H9 (cell line): ENCODE measurements at regions not wholly inside any gene's neighbourhood (a gene's known extent, or its start where the extent isn't known, plus 50 kb on each side); places are given as distances from the start of the nearest gene placed in this dataset.

Experiments used
- DNase-seq: peaks from one replicate; pipeline ENCODE4 v3.0.0-alpha.2; 2017
- H2AFZ ChIP-seq: one replicate; pipeline ENCODE4 v1.6.1; 2013; ENCODE audit warnings: mild to moderate bottlenecking, low read length, control low read depth, moderate library complexity
- H2AK5ac ChIP-seq: 2 replicates; pipeline ENCODE4 v1.6.1; 2013; ENCODE audit warnings: low read length, control low read depth, mixed read lengths; ENCODE audit not compliant: insufficient read length
- H2BK120ac ChIP-seq: one replicate; pipeline ENCODE4 v1.6.1; 2013; ENCODE audit warnings: low read depth, mild to moderate bottlenecking, low read length, control low read depth, inconsistent platforms; ENCODE audit not compliant: poor library complexity, severe bottlenecking
- H2BK12ac ChIP-seq: 2 replicates; pipeline ENCODE4 v1.6.1; 2013; ENCODE audit warnings: low read length, control low read depth, mixed read lengths, low read depth; ENCODE audit not compliant: insufficient read length
- H2BK15ac ChIP-seq: 2 replicates; pipeline ENCODE4 v1.6.1; 2013; ENCODE audit warnings: low read depth, low read length, control low read depth
- H2BK20ac ChIP-seq: one replicate; pipeline ENCODE4 v1.6.1; 2013; ENCODE audit warnings: low read depth, mild to moderate bottlenecking, low read length, control low read depth, inconsistent platforms; ENCODE audit not compliant: poor library complexity, severe bottlenecking
- H2BK5ac ChIP-seq: 2 replicates; pipeline ENCODE4 v1.6.1; 2013; ENCODE audit warnings: low read length, control low read depth, mixed read lengths; ENCODE audit not compliant: insufficient read length
- H3K14ac ChIP-seq: 2 replicates; pipeline ENCODE4 v1.6.1; 2013; ENCODE audit warnings: low read length, control low read depth; ENCODE audit not compliant: insufficient read depth
- H3K18ac ChIP-seq: 2 replicates; pipeline ENCODE4 v1.6.1; 2013; ENCODE audit warnings: low read depth, mild to moderate bottlenecking, mixed read lengths, low read length, control low read depth; ENCODE audit not compliant: insufficient read length
- H3K23ac ChIP-seq: 2 replicates; pipeline ENCODE4 v1.6.1; 2013; ENCODE audit warnings: low read length, control low read depth, mixed read lengths, low read depth; ENCODE audit not compliant: insufficient read length
- H3K23me2 ChIP-seq: 2 replicates; pipeline ENCODE4 v1.6.1; 2013; ENCODE audit warnings: low read depth, mild to moderate bottlenecking, mixed read lengths, low read length, control low read depth; ENCODE audit not compliant: insufficient read length, poor library complexity, severe bottlenecking
- H3K27ac ChIP-seq: 2 replicates; pipeline ENCODE4 v1.5.1; 2013; ENCODE audit warnings: low read length, control low read depth, mixed read lengths, low read depth; ENCODE audit not compliant: insufficient read length
- H3K27me3 ChIP-seq: 2 replicates; pipeline ENCODE4 v1.6.1; 2013; ENCODE audit warnings: low read length, control low read depth, inconsistent platforms; ENCODE audit not compliant: insufficient read depth
- H3K4ac ChIP-seq: 2 replicates; pipeline ENCODE4 v1.6.1; 2013; ENCODE audit warnings: low read depth, mild to moderate bottlenecking, control low read depth, inconsistent platforms, low read length, moderate library complexity
- H3K4me1 ChIP-seq: 2 replicates; pipeline ENCODE4 v1.6.1; 2013; ENCODE audit warnings: low read length, control low read depth, inconsistent platforms; ENCODE audit not compliant: insufficient read depth
- H3K4me2 ChIP-seq: 2 replicates; pipeline ENCODE4 v1.6.1; 2013; ENCODE audit warnings: low read length, control low read depth, mixed read lengths; ENCODE audit not compliant: insufficient read length, insufficient read depth
- H3K56ac ChIP-seq: 2 replicates; pipeline ENCODE4 v1.6.1; 2013; ENCODE audit warnings: low read depth, mild to moderate bottlenecking, mixed read lengths, low read length, control low read depth; ENCODE audit not compliant: insufficient read length
- H3K79me1 ChIP-seq: 2 replicates; pipeline ENCODE4 v1.6.1; 2013; ENCODE audit warnings: low read depth, mild to moderate bottlenecking, moderate library complexity, low read length, control low read depth, inconsistent platforms; ENCODE audit not compliant: insufficient read depth, poor library complexity, severe bottlenecking
- H3K79me2 ChIP-seq: 2 replicates; pipeline ENCODE4 v1.6.1; 2013; ENCODE audit warnings: low read length, control low read depth, inconsistent platforms; ENCODE audit not compliant: insufficient read depth
- H3K9ac ChIP-seq: 2 replicates; pipeline ENCODE4 v1.6.1; 2013; ENCODE audit warnings: low read length, control low read depth, mixed read lengths; ENCODE audit not compliant: insufficient read length; ENCODE audit errors: extremely low read depth
- H3K9me3 ChIP-seq: one replicate; pipeline ENCODE4 v1.6.1; 2013; ENCODE audit warnings: low read depth, low read length, inconsistent platforms; ENCODE audit not compliant: control insufficient read depth
- H3T11ph ChIP-seq: one replicate; pipeline ENCODE4 v1.6.1; 2013; ENCODE audit warnings: mild to moderate bottlenecking, low read length, control low read depth, inconsistent platforms
- H4K20me1 ChIP-seq: one replicate; pipeline ENCODE4 v1.6.1; 2013; ENCODE audit not compliant: control insufficient read depth, insufficient read length, insufficient read depth
- H4K5ac ChIP-seq: 2 replicates; pipeline ENCODE4 v1.6.1; 2013; ENCODE audit warnings: low read depth, mild to moderate bottlenecking, mixed read lengths, low read length, control low read depth; ENCODE audit not compliant: insufficient read length
- H4K8ac ChIP-seq: replicated peaks from 2 replicates; pipeline ENCODE4 v1.6.1; 2013; ENCODE audit warnings: low read length, control low read depth, mixed read lengths, low read depth; ENCODE audit not compliant: insufficient read length
- H4K91ac ChIP-seq: 2 replicates; pipeline ENCODE4 v1.6.1; 2013; ENCODE audit warnings: low read depth, mild to moderate bottlenecking, moderate library complexity, mixed read lengths, low read length, control low read depth; ENCODE audit not compliant: insufficient read length
- H3K27ac Mint-ChIP-seq, 3 experiments: 2 replicates in 2 of 3; 3 replicates in 1 of 3; pipeline ENCODE4 v1.8.0; 2020 to 2021; ENCODE audit warnings: mixed read lengths in 3 of 3, mild to moderate bottlenecking in 1 of 3, moderate library complexity in 1 of 3
- H3K27me3 Mint-ChIP-seq: 2 replicates; pipeline ENCODE4 v1.8.0; 2021; ENCODE audit warnings: low read depth, mild to moderate bottlenecking, moderate library complexity, mixed read lengths
- H3K36me3 Mint-ChIP-seq, 3 experiments: 2 replicates in 2 of 3; 3 replicates in 1 of 3; pipeline ENCODE4 v1.8.0; 2020 to 2021; ENCODE audit warnings: low read depth in 3 of 3, mixed read lengths in 3 of 3; ENCODE audit not compliant: insufficient read depth in 1 of 3
- H3K4me1 Mint-ChIP-seq, 2 experiments: 2 replicates each; pipeline ENCODE4 v1.8.0; 2020; ENCODE audit warnings: mixed read lengths in 2 of 2
- H3K4me3 Mint-ChIP-seq, 2 experiments: 2 replicates in 1 of 2; 3 replicates in 1 of 2; pipeline ENCODE4 v1.8.0; 2020 to 2021; ENCODE audit warnings: mild to moderate bottlenecking in 2 of 2, mixed read lengths in 2 of 2, moderate library complexity in 1 of 2
- H3K9me3 Mint-ChIP-seq, 2 experiments: 2 replicates in 1 of 2; 3 replicates in 1 of 2; pipeline ENCODE4 v1.8.0; 2020; ENCODE audit warnings: mild to moderate bottlenecking in 2 of 2, mixed read lengths in 2 of 2, moderate library complexity in 1 of 2
- CTCF ChIP-seq: fragments of 200-600 bp; sonication (generic); conservative IDR thresholded peaks from 3 replicates; pipeline ENCODE4 v1.8.0; 2021; ENCODE audit warnings: antibody characterized with exemption, mild to moderate bottlenecking
- WGBS: extraction: QIAGEN DNeasy Blood & Tissue Kit; methylation state at CpG from one replicate; pipeline ENCODE4 v1.1.7; 2013; ENCODE audit warnings: missing lambda C conversion rate, low lambda C conversion rate, mixed read lengths; ENCODE audit not compliant: insufficient read length; ENCODE audit errors: extremely low coverage; 5-methylcytosine and 5-hydroxymethylcytosine counted together

- no peaks in the 10 kb centered on the region for H3K36me3 Mint-ChIP-seq
These were observed 56.0 kb upstream of the AGTR1 start for GRCh38 chr3:148641722-148642121.

More at GRCh38 chr3:148641722-148642121, 56.0 kb upstream of the AGTR1 start:
- H4K91ac ChIP-seq, result no peak overlapping the region
- DNase-seq, result no peak
- no peak overlapping the region for H4K5ac ChIP-seq
- no peaks in the 10 kb centered on the region for H3K27me3 ChIP-seq
- H3K56ac ChIP-seq, result no peak overlapping the region
- H3K9ac ChIP-seq, result no peak overlapping the region
- H3K18ac ChIP-seq, result no peak overlapping the region
- H3K23ac ChIP-seq, result no peak overlapping the region
- H3K14ac ChIP-seq, result no peak overlapping the region
- Mint-ChIP-seq H3K9me3 (peaks cover 0 to 3% of the 10 kb centered on the region in 2 experiments; a peak in 1 of 5 replicates), H3K4me1 (peaks cover 11 to 15% of the 10 kb centered on the region in 2 experiments), H3K27me3 (no peaks in the 10 kb centered on the region), H3K4me3 (no peak overlapping the region), H3K27ac (no peak overlapping the region)
- H2BK120ac ChIP-seq, result no peak overlapping the region
- H3K79me2 ChIP-seq, result no peaks in the 10 kb centered on the region
- no peak overlapping the region for H3K27ac ChIP-seq
- H3K79me1 ChIP-seq, result no peaks in the 10 kb centered on the region
- no peak overlapping the region for H2BK20ac ChIP-seq
- H2BK15ac ChIP-seq, result no peak overlapping the region
- no peak overlapping the region for H2BK5ac ChIP-seq
- H3K9me3 ChIP-seq, result no peaks in the 10 kb centered on the region
- no peak overlapping the region for H2AK5ac ChIP-seq
- H4K8ac ChIP-seq, result no peak overlapping the region
- no peak overlapping the region for H3K4ac ChIP-seq
- H3K4me1 ChIP-seq, result peaks cover 3% of the 10 kb centered on the region; the same call in 1 of the 2 replicates
- H3T11ph ChIP-seq, result no peak overlapping the region
- no peak overlapping the region for H3K4me2 ChIP-seq
- H2BK12ac ChIP-seq, result no peak overlapping the region
- no CpG with 5 or more reads among the region's 2 CpGs for WGBS
- no peaks in the 10 kb centered on the region for H3K23me2 ChIP-seq
- H4K20me1 ChIP-seq, result no peaks in the 10 kb centered on the region
- no peak overlapping the region for H2AFZ ChIP-seq
- TF ChIP-seq CTCF, result no peak
